OCI-LY7 (cell line): ENCODE measurements at regions not wholly inside any gene's neighbourhood (a gene's known extent, or its start where the extent isn't known, plus 50 kb on each side); places are given as distances from the start of the nearest gene placed in this dataset.
"Not testable (repeated sequence)": the region's sequence is repeated elsewhere in the genome, so short reads cannot be mapped to it uniquely, and the experiment has no call there.

Experiments
- BruUV-seq: library from RNA; stranded (reverse); fragments of 400-500 nt; replicated peaks from 2 replicates; lab custom pipeline; 2021; lab: Mats Ljungman, UMichigan
- CTCF ChIA-PET: fragments of 300-600 bp; sonication (Branson Sonifier 250); formaldehyde crosslinking; loops from one replicate; lab custom pipeline; 2022; ENCODE audit warnings: antibody characterized with exemption; ENCODE audit not compliant: unreplicated experiment; lab: Charles Lee
- POLR2A ChIA-PET: fragments of 300-600 bp; sonication (Branson Sonifier 250); formaldehyde crosslinking; loops from one replicate; lab custom pipeline; 2022; ENCODE audit warnings: antibody characterized with exemption; lab: Charles Lee
- DNase-seq: peaks from one replicate; pipeline ENCODE4 v3.0.0-alpha.2; 2015; ENCODE audit warnings: low spot score
- H2AFZ ChIP-seq: fragments of 200-600 bp; sonication (generic), shearing (Covaris generic); 2 replicates; pipeline ENCODE4 v1.6.1; 2014; ENCODE audit warnings: mild to moderate bottlenecking, antibody characterized with exemption, low read length, moderate library complexity
- H3K27ac ChIP-seq: fragments of 200-600 bp; sonication (generic); 2 replicates; pipeline ENCODE4 v1.5.1; 2014; ENCODE audit warnings: mixed run types, low read depth, mild to moderate bottlenecking, moderate library complexity, low read length, inconsistent platforms; ENCODE audit not compliant: poor library complexity, severe bottlenecking
- H3K36me3 ChIP-seq: fragments of 200-600 bp; sonication (generic); 2 replicates; pipeline ENCODE4 v1.6.1; 2014; ENCODE audit warnings: mild to moderate bottlenecking, antibody characterized with exemption, low read length, moderate library complexity, mixed read lengths; ENCODE audit not compliant: insufficient read depth
- H3K4me1 ChIP-seq: fragments of 200-600 bp; sonication (generic); 2 replicates; pipeline ENCODE4 v1.5.1; 2014; ENCODE audit warnings: mild to moderate bottlenecking, low read length; ENCODE audit not compliant: insufficient read depth, poor library complexity, severe bottlenecking
- H3K4me2 ChIP-seq: fragments of 200-600 bp; sonication (generic); 2 replicates; pipeline ENCODE4 v1.6.1; 2014; ENCODE audit warnings: mild to moderate bottlenecking, low read length
- H3K4me3 ChIP-seq: fragments of 200-600 bp; sonication (generic); 2 replicates; pipeline ENCODE4 v1.5.1; 2014; ENCODE audit warnings: mild to moderate bottlenecking, low read depth, low read length; ENCODE audit not compliant: poor library complexity, severe bottlenecking
- H3K79me2 ChIP-seq: fragments of 200-600 bp; sonication (generic); 2 replicates; pipeline ENCODE4 v1.6.1; 2016; ENCODE audit warnings: low read depth, mild to moderate bottlenecking, low read length, moderate library complexity, mixed read lengths; ENCODE audit not compliant: insufficient read depth
- H3K9me2 ChIP-seq: fragments of 200-600 bp; sonication (generic); 2 replicates; pipeline ENCODE4 v1.6.1; 2016; ENCODE audit warnings: mild to moderate bottlenecking, low read length, mixed read lengths; ENCODE audit not compliant: insufficient read depth
- H3K9me3 ChIP-seq: fragments of 200-600 bp; sonication (generic); 2 replicates; pipeline ENCODE4 v1.6.1; 2014; ENCODE audit warnings: mild to moderate bottlenecking, mixed run types, low read length, mixed read lengths
- H4K20me1 ChIP-seq: fragments of 200-600 bp; sonication (generic); 2 replicates; pipeline ENCODE4 v1.6.1; 2014; ENCODE audit warnings: mild to moderate bottlenecking, antibody characterized with exemption, low read length, moderate library complexity, mixed read lengths; ENCODE audit not compliant: insufficient read depth
- CTCF ChIP-seq: fragments of 200-600 bp; sonication (generic); conservative IDR thresholded peaks from 2 replicates; pipeline ENCODE4 v1.5.1; 2014; ENCODE audit warnings: mild to moderate bottlenecking, antibody characterized with exemption, low read length, moderate library complexity, mixed read lengths
- EZH2phosphoT487 ChIP-seq: fragments of 200-600 bp; sonication (generic); IDR thresholded peaks from 2 replicates; pipeline ENCODE4 v1.6.1; 2018; ENCODE audit warnings: low read depth, borderline replicate concordance, mild to moderate bottlenecking, mixed run types, antibody characterized with exemption, low read length, moderate library complexity, mixed read lengths
- intact Hi-C: fragments of 100-400 bp; cut with micrococcal nuclease; formaldehyde crosslinking; loops from one replicate; pipeline ENCODE4 v1.10.0; 2022; ENCODE audit not compliant: unreplicated experiment

- Histone ChIP-seq H3K9me3 (no peaks in the 10 kb centered on the region), H4K20me1 (no peaks in the 10 kb centered on the region), H3K36me3 (no peaks in the 10 kb centered on the region), H3K4me2 (no peak overlapping the region), H3K9me2 (no peaks in the 10 kb centered on the region), H3K79me2 (no peaks in the 10 kb centered on the region), H3K4me3 (no peak overlapping the region), H2AFZ (no peak overlapping the region), H3K27ac (no peak overlapping the region), H3K4me1 (no peaks in the 10 kb centered on the region)
- DNase-seq, result no peak
- intact Hi-C loops, result no loop called here
- BruUV-seq, result no TSS peak
- TF ChIP-seq CTCF (no peak), EZH2phosphoT487 (no peak)
- CTCF ChIA-PET, result no interaction called here
- POLR2A ChIA-PET, result no interaction called here
Measured at GRCh38 chr16:80253741-80254140, 287.1 kb upstream of the DYNLRB2 start.

GRCh38 chr16:80250381-80250780, 290.4 kb upstream of the DYNLRB2 start:
- Histone ChIP-seq H3K9me2 (no peaks in the 10 kb centered on the region), H3K4me3 (no peak overlapping the region), H3K79me2 (no peaks in the 10 kb centered on the region), H4K20me1 (no peaks in the 10 kb centered on the region), H3K27ac (no peak overlapping the region), H2AFZ (no peak overlapping the region), H3K4me2 (no peak overlapping the region), H3K36me3 (no peaks in the 10 kb centered on the region), H3K4me1 (no peaks in the 10 kb centered on the region), H3K9me3 (no peaks in the 10 kb centered on the region)
- intact Hi-C loops, result no loop called here
- TF ChIP-seq EZH2phosphoT487 (no peak), CTCF (no peak)
- DNase-seq, result no peak
- no TSS peak for BruUV-seq
- ChIA-PET POLR2A (interaction anchor here (0.6 kb wide), 1 partner anchor 387 kb away, joined by 3 read pairs; no protein-coding TSS in a partner anchor), CTCF (no interaction called here)

- H3K4me1 ChIP-seq, H3K79me2 ChIP-seq, H3K4me2 ChIP-seq, H3K9me2 ChIP-seq, H3K36me3 ChIP-seq, BruUV-seq, H3K4me3 ChIP-seq, H3K9me3 ChIP-seq, H2AFZ ChIP-seq, CTCF ChIA-PET, H3K27ac ChIP-seq, intact Hi-C loops, POLR2A ChIA-PET, H4K20me1 ChIP-seq, DNase-seq: not testable (repeated sequence)
Measured at GRCh38 chr16:80243303-80243702, 297.5 kb upstream of the DYNLRB2 start.

- CTCF ChIA-PET, result interaction anchor here (0.6 kb wide), 1 partner anchor 183 kb away, joined by 3 read pairs; no protein-coding TSS in a partner anchor
- H2AFZ ChIP-seq, intact Hi-C loops, H3K4me1 ChIP-seq, POLR2A ChIA-PET, H3K79me2 ChIP-seq, H3K9me2 ChIP-seq, H4K20me1 ChIP-seq, DNase-seq, H3K4me2 ChIP-seq, H3K9me3 ChIP-seq, H3K36me3 ChIP-seq, BruUV-seq, H3K4me3 ChIP-seq, H3K27ac ChIP-seq: not testable (repeated sequence)
Measured at GRCh38 chr16:80242279-80242678, 298.5 kb upstream of the DYNLRB2 start.
